ENCODE measurements at regions not wholly inside any gene's neighbourhood (a gene's known extent, or its start where the extent isn't known, plus 50 kb on each side); places are given as distances from the start of the nearest gene placed in this dataset.

- no peak for DNase-seq (ENCODE audit: low read depth)
- no peak overlapping the region for H3K4me3 ChIP-seq (ENCODE audit: low read depth, low read length)
- TF ChIP-seq CTCF (IDR thresholded peaks at IDR 0.05; ENCODE audit: insufficient read depth, low read depth, low read length, missing control alignments), result no peak
Observed at GRCh38 chr3:35413483-35413882, 225.8 kb upstream of the ARPP21 start.

DNA sequence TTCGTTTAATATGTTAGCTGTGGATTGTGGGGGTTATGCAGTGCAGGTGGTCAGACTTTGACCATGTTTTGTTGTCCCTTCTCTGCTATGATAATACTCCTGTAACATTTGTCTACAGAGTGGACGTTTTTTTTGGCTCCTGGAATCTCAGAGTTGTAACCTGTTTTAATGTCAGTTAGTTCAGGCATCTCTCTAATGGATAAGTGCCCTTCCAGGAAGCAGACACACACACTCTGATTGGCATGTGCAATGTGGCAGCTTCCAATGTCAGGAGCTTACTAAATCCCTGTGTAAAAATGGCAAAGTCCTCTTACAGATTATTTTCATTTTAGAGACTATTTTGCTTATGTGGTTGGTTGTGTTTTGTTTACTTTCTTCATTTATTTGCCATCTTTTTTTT is 222.2 kb upstream of the ARPP21 start:
- TF ChIP-seq CTCF (IDR thresholded peaks at IDR 0.05; ENCODE audit: insufficient read depth, low read depth, low read length, missing control alignments), result no peak
- no peak overlapping the region for H3K4me3 ChIP-seq (ENCODE audit: low read depth, low read length)
- no peak for DNase-seq (ENCODE audit: low read depth)

DNA sequence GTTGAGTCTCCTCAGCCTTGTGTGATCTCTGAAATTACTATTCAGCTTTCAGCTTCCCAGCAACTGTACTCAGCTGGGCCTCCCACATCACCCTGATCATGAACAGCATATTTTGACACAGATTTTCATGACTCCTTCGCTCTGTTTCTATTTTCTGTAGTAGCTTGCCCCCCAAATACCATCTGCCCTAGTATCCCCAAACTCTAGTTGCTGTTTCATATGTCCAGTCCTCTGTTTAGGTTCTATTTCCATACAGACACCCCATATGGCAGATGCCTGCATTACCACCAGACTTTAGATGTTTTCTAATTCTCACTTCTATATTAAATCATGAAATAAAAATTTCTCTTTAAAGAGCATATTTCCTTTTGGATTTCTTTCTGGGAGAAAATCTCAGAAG is 217.2 kb upstream of the ARPP21 start:
- H3K4me3 ChIP-seq (ENCODE audit: low read depth, low read length), result no peak overlapping the region
- DNase-seq (ENCODE audit: low read depth), result no peak
- TF ChIP-seq CTCF (IDR thresholded peaks at IDR 0.05; ENCODE audit: insufficient read depth, low read depth, low read length, missing control alignments), result no peak

DNA sequence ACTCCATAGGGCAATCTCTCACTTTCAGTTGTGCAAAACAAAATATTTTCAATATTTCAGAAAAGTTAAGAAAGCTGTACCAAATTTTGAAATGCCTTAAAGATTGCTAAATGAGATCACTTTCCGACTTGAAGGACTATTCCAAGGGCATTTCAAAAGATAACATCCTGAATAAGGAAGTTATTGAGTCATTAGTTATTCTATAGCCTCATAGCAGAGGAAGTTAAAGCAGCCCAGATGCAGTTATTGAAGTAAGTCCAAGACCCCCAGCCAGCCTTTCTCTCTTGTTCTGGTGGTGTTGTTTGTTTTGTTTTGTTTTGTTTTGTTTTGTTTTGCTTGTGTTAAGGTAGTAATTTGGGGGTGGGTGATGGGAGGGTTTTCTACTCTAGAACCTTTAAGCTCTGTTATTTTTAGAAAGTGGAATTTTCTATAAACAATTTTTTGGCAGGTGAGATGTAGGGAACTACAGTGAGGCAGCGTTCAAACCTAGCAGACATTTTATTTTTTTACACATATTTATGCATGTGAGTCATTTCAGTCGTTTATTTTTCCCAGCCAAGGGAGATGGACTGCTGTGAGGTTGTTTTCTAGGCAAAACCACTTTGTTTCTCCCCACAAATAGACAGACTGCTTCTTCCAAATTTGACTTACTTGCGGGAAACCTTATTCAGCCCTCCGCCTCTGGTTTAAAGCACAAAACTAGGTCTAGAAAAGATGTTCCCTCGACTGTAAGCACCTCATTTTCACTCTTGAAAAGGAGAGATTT is 216.3 kb upstream of the ARPP21 start:
- H3K4me3 ChIP-seq (ENCODE audit: low read depth, low read length), result no peak overlapping the region
- no peak for DNase-seq (ENCODE audit: low read depth)

GRCh38 chr3:35426366-35426958 is 212.9 kb upstream of the ARPP21 start:
- TF ChIP-seq CTCF (IDR thresholded peaks at IDR 0.05; ENCODE audit: insufficient read depth, low read depth, low read length, missing control alignments), result no peak
- no peak overlapping the region for H3K4me3 ChIP-seq (ENCODE audit: low read depth, low read length)
- no peak for DNase-seq (ENCODE audit: low read depth)

More for the DNA sequence above, 216.3 kb upstream of the ARPP21 start:
- no peak for TF ChIP-seq CTCF (IDR thresholded peaks at IDR 0.05; ENCODE audit: insufficient read depth, low read depth, low read length, missing control alignments)

DNA sequence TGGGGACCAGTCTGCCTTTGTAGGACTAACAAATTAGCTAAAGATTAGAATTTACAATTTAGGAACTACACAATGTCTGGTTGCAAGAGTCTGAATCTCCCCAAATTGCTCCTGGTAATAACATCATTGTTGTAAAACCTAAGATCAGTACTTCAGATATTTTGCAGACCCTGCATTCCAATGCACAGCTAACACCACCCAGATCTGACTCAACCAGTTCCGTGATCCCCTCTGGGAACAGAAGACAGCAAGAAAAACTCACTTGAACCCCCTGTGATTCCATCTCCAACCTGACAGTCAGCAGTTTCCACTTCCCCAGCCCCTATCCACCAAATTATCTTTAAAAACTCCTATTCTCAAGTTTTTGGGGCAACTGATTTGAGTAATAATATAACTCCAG is 201.9 kb upstream of the ARPP21 start:
- no peak for TF ChIP-seq CTCF (IDR thresholded peaks at IDR 0.05; ENCODE audit: insufficient read depth, low read depth, low read length, missing control alignments)
- DNase-seq (ENCODE audit: low read depth), result no peak
- no peak overlapping the region for H3K4me3 ChIP-seq (ENCODE audit: low read depth, low read length)
